ENCODE measurements at regions not wholly inside any gene's neighbourhood (a gene's known extent, or its start where the extent isn't known, plus 50 kb on each side); places are given as distances from the start of the nearest gene placed in this dataset.

DNA sequence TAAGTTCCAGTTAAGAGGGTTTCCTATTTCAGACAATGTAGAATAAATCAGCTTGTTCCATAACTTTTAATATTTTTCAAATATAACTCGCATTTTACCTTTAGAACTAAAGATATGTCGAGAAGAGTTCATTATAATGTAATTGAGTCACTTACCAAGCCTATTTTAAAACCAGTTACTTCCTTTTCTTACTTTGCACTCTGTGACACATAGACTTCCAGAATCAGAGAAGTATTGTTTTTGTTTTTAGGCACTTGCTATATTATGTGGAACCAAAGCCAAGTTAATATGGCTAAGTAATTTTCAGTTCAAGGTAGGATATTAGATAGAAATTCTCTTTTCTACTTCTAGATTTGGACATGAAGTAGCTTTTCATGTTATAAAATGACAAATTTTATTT is 182.7 kb upstream of the PRPS1L1 start:
- H3K9me3 Mint-ChIP-seq, result no peaks in the 10 kb centered on the region
- H3K27ac ChIP-seq, result no peak overlapping the region
- no peaks in the 10 kb centered on the region for H3K27me3 ChIP-seq
- H2AFZ ChIP-seq (replicated peaks), result no peak overlapping the region
- no peaks in the 10 kb centered on the region for H3K79me2 ChIP-seq (ENCODE audit: low read depth)
- no peak for DNase-seq (ENCODE audit: low spot score)
- H4K20me1 ChIP-seq (ENCODE audit: low read depth), result no peaks in the 10 kb centered on the region
- no peaks in the 10 kb centered on the region for H3K9me3 ChIP-seq (ENCODE audit: low read depth)
- H3K4me1 ChIP-seq, result no peaks in the 10 kb centered on the region
- no peaks in the 10 kb centered on the region for H3K36me3 Mint-ChIP-seq
- no peak overlapping the region for H3K4me3 ChIP-seq
- no peaks in the 10 kb centered on the region for H3F3A ChIP-seq (ENCODE audit: low read depth)
- no peak overlapping the region for H3K27ac Mint-ChIP-seq
- H3K4me3 Mint-ChIP-seq, result no peak overlapping the region
- H3K4me1 Mint-ChIP-seq, result no peaks in the 10 kb centered on the region
- no peak overlapping the region for H3K4me2 ChIP-seq
- H3K27me3 Mint-ChIP-seq (ENCODE audit: insufficient read depth, low read depth), result no peaks in the 10 kb centered on the region
- H3K36me3 ChIP-seq, result no peaks in the 10 kb centered on the region
- no peak overlapping the region for H3K9ac ChIP-seq
- no peak for TF ChIP-seq EZH2 (IDR thresholded peaks at IDR 0.05)
- no peak for TF ChIP-seq EZH2phosphoT487 (IDR thresholded peaks at IDR 0.05)
- TF ChIP-seq, protein P1, sequence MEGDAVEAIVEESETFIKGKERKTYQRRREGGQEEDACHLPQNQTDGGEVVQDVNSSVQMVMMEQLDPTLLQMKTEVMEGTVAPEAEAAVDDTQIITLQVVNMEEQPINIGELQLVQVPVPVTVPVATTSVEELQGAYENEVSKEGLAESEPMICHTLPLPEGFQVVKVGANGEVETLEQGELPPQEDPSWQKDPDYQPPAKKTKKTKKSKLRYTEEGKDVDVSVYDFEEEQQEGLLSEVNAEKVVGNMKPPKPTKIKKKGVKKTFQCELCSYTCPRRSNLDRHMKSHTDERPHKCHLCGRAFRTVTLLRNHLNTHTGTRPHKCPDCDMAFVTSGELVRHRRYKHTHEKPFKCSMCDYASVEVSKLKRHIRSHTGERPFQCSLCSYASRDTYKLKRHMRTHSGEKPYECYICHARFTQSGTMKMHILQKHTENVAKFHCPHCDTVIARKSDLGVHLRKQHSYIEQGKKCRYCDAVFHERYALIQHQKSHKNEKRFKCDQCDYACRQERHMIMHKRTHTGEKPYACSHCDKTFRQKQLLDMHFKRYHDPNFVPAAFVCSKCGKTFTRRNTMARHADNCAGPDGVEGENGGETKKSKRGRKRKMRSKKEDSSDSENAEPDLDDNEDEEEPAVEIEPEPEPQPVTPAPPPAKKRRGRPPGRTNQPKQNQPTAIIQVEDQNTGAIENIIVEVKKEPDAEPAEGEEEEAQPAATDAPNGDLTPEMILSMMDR (IDR thresholded peaks at IDR 0.05), result no peak

DNA sequence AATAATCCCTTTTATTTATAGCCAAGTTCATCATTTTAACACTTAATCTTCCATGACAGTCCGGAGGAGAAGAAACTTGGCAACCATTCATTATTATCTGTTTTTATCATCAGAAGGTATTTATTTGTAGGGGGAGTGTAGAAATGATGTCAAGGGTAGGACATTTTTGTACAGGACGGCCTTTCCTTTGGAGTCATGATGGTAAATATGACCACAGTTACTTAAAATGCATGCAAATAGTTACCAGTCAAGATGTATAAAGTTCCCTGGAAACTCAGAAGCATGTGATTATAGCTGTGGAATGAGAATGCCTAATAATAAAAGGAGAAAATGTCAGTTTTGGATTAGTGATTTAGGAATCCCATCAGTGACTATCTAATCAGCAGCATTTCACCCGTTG is 183.1 kb upstream of the PRPS1L1 start:
- Histone ChIP-seq H3K79me2 (ENCODE audit: low read depth) (no peaks in the 10 kb centered on the region), H3K27me3 (no peaks in the 10 kb centered on the region), H3K9ac (no peak overlapping the region), H3F3A (ENCODE audit: low read depth) (no peaks in the 10 kb centered on the region), H3K9me3 (ENCODE audit: low read depth) (no peaks in the 10 kb centered on the region), H3K4me3 (no peak overlapping the region), H3K27ac (no peak overlapping the region), H3K36me3 (no peaks in the 10 kb centered on the region), H4K20me1 (ENCODE audit: low read depth) (no peaks in the 10 kb centered on the region), H3K4me1 (no peaks in the 10 kb centered on the region), H3K4me2 (no peak overlapping the region), H2AFZ (replicated peaks) (no peak overlapping the region)
- TF ChIP-seq, protein P1 (IDR thresholded peaks at IDR 0.05), result no peak
- no peak for TF ChIP-seq EZH2 (IDR thresholded peaks at IDR 0.05)
- no peak for TF ChIP-seq EZH2phosphoT487 (IDR thresholded peaks at IDR 0.05)
- Mint-ChIP-seq H3K27me3 (ENCODE audit: insufficient read depth, low read depth) (no peaks in the 10 kb centered on the region), H3K9me3 (no peaks in the 10 kb centered on the region), H3K4me1 (no peaks in the 10 kb centered on the region), H3K36me3 (no peaks in the 10 kb centered on the region), H3K27ac (no peak overlapping the region), H3K4me3 (no peak overlapping the region)
- no peak for DNase-seq (ENCODE audit: low spot score)

DNA sequence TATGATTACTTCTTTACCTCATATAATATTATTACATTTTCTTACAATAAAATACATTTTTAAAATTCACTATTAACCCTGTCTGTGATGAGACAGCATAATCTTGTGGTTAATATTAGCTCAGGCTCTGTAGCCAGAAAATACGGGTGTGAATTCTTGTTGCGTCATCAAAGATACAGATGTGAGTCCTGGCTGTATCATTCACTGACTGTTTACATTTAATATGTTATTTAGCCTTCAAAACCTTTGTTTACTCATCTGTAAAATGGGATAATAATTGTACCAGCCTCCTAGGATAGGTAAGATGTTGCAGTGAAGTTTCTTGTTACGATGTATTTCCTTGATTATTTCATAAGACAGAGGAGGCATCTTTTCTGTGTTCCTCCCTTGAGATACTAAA is 184.7 kb upstream of the PRPS1L1 start:
- H3K79me2 ChIP-seq (ENCODE audit: low read depth), result no peaks in the 10 kb centered on the region
- Mint-ChIP-seq H3K4me1 (no peaks in the 10 kb centered on the region), H3K27me3 (ENCODE audit: insufficient read depth, low read depth) (no peaks in the 10 kb centered on the region), H3K9me3 (no peaks in the 10 kb centered on the region), H3K36me3 (no peaks in the 10 kb centered on the region), H3K27ac (no peak overlapping the region), H3K4me3 (no peak overlapping the region)
- TF ChIP-seq, protein P1 (IDR thresholded peaks at IDR 0.05), result no peak
- TF ChIP-seq EZH2phosphoT487 (IDR thresholded peaks at IDR 0.05) (no peak), EZH2 (IDR thresholded peaks at IDR 0.05) (no peak)
- no peaks in the 10 kb centered on the region for H3K4me1 ChIP-seq
- H2AFZ ChIP-seq (replicated peaks), result no peak overlapping the region
- H3K27ac ChIP-seq, result no peak overlapping the region
- H3K36me3 ChIP-seq, result no peaks in the 10 kb centered on the region
- H4K20me1 ChIP-seq (ENCODE audit: low read depth), result no peaks in the 10 kb centered on the region
- H3K9me3 ChIP-seq (ENCODE audit: low read depth), result no peaks in the 10 kb centered on the region
- H3K9ac ChIP-seq, result no peak overlapping the region
- no peak overlapping the region for H3K4me3 ChIP-seq
- H3K4me2 ChIP-seq, result no peak overlapping the region
- no peak for DNase-seq (ENCODE audit: low spot score)
- no peaks in the 10 kb centered on the region for H3K27me3 ChIP-seq
- H3F3A ChIP-seq (ENCODE audit: low read depth), result no peaks in the 10 kb centered on the region

DNA sequence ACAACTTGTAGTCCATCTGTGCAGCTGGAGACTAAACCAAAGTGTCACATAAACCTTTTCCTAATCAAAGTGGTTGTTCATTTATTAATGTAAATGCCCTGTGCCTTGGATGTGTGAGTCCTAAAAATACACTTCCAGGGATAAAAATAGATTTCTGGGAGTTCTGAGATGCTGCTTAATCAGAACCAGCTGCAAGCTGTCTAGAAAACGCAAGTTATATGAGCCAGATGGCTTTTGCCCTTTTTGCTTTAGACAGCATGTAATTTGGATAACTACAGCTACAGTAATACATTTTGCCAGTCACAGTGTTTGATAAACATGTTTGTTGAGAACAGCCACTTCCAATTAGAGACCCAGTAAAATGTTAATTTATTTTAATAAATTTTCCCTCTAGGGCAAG is 185.1 kb upstream of the PRPS1L1 start:
- Mint-ChIP-seq H3K36me3 (no peaks in the 10 kb centered on the region), H3K4me1 (no peaks in the 10 kb centered on the region), H3K4me3 (no peak overlapping the region), H3K9me3 (no peaks in the 10 kb centered on the region), H3K27ac (no peak overlapping the region), H3K27me3 (ENCODE audit: insufficient read depth, low read depth) (no peaks in the 10 kb centered on the region)
- Histone ChIP-seq H3K9me3 (ENCODE audit: low read depth) (no peaks in the 10 kb centered on the region), H4K20me1 (ENCODE audit: low read depth) (no peaks in the 10 kb centered on the region), H3K9ac (no peak overlapping the region), H3K27me3 (no peaks in the 10 kb centered on the region), H3K36me3 (no peaks in the 10 kb centered on the region), H3K79me2 (ENCODE audit: low read depth) (no peaks in the 10 kb centered on the region), H2AFZ (replicated peaks) (no peak overlapping the region), H3K4me2 (no peak overlapping the region), H3K4me1 (no peaks in the 10 kb centered on the region), H3K27ac (no peak overlapping the region), H3F3A (ENCODE audit: low read depth) (no peaks in the 10 kb centered on the region), H3K4me3 (no peak overlapping the region)
- DNase-seq (ENCODE audit: low spot score), result no peak
- TF ChIP-seq EZH2phosphoT487 (IDR thresholded peaks at IDR 0.05) (no peak), EZH2 (IDR thresholded peaks at IDR 0.05) (no peak)
- TF ChIP-seq, protein P1 (IDR thresholded peaks at IDR 0.05), result no peak

Data from neural progenitor cell (in vitro differentiated cells).